Kidney epithelial cell (primary cell): ENCODE measurements at regions not wholly inside any gene's neighbourhood (a gene's known extent, or its start where the extent isn't known, plus 50 kb on each side); places are given as distances from the start of the nearest gene placed in this dataset.
"Not testable (repeated sequence)": the region's sequence is repeated elsewhere in the genome, so short reads cannot be mapped to it uniquely, and the experiment has no call there.

Experiments used
- DNase-seq: peaks from one replicate; pipeline ENCODE4 v3.0.0-alpha.2; 2010; ENCODE audit warnings: low read depth
- H3K27me3 ChIP-seq: 2 replicates; pipeline ENCODE4 v1.6.0; 2011; ENCODE audit warnings: low read length; ENCODE audit not compliant: control insufficient read depth, insufficient read depth
- H3K36me3 ChIP-seq: 2 replicates; pipeline ENCODE4 v1.5.1; 2011; ENCODE audit warnings: low read length; ENCODE audit not compliant: control insufficient read depth, insufficient read depth
- H3K4me3 ChIP-seq: 2 replicates; pipeline ENCODE4 v1.5.1; 2011; ENCODE audit warnings: low read depth, mild to moderate bottlenecking, control low read depth, low read length
- TF ChIP-seq, protein P1 (sequence below): IDR thresholded peaks from 2 replicates; pipeline ENCODE4 v1.5.1; 2011; ENCODE audit warnings: mild to moderate bottlenecking, moderate library complexity, low read length, control low read depth, inconsistent platforms; ENCODE audit not compliant: insufficient read depth, poor library complexity, severe bottlenecking

DNA sequence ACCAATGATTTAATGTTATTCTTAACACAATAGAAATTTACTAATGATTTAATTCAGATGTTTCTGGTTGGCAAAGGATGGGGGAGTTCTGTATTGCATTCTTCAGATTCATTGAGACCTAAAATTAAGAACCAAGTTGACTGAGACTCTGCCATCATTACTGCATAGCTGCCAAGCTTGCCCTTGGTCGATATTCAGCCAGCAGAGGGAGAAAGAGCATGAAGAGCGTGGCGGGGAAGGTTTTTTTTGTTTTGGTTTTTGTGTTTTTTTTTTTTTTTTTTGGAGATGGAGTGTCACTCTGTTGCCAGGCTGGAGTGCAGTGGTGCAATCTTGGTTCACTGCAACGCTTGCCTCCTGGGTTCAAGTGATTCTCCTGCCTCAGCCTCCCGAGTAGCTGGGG is 659.4 kb upstream of the EEF2KMT start:
- DNase-seq, result no peak
- H3K27me3 ChIP-seq, result no peaks in the 10 kb centered on the region
- no peaks in the 10 kb centered on the region for H3K36me3 ChIP-seq
- no peak overlapping the region for H3K4me3 ChIP-seq
- TF ChIP-seq, protein P1, sequence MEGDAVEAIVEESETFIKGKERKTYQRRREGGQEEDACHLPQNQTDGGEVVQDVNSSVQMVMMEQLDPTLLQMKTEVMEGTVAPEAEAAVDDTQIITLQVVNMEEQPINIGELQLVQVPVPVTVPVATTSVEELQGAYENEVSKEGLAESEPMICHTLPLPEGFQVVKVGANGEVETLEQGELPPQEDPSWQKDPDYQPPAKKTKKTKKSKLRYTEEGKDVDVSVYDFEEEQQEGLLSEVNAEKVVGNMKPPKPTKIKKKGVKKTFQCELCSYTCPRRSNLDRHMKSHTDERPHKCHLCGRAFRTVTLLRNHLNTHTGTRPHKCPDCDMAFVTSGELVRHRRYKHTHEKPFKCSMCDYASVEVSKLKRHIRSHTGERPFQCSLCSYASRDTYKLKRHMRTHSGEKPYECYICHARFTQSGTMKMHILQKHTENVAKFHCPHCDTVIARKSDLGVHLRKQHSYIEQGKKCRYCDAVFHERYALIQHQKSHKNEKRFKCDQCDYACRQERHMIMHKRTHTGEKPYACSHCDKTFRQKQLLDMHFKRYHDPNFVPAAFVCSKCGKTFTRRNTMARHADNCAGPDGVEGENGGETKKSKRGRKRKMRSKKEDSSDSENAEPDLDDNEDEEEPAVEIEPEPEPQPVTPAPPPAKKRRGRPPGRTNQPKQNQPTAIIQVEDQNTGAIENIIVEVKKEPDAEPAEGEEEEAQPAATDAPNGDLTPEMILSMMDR, result no peak

DNA sequence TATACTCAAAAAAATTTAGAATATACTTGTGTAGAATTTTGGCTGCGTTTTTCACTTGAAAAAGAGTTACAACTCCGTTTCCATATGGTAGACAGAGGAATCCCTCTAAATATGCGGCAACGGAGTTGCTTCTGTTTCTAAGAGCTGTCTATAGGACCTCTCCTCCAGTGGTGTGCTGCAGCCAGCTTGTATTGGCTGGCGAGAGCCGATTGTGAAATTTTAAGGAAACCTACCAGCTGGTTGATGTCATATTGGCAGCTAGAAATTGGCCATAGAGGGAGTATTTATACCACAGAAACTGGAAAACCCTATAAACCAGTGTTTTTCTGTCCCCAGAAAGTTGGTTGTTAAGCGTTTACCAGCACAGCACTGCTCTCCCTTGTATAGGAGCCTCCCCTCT is 655.8 kb upstream of the EEF2KMT start:
- Histone ChIP-seq H3K27me3 (no peaks in the 10 kb centered on the region), H3K36me3 (no peaks in the 10 kb centered on the region), H3K4me3 (no peak overlapping the region)
- TF ChIP-seq, protein P1, result no peak
- DNase-seq, result no peak

GRCh38 chr16:5751216-5751615 is 653.6 kb upstream of the EEF2KMT start:
- Histone ChIP-seq H3K36me3 (no peaks in the 10 kb centered on the region), H3K27me3 (no peaks in the 10 kb centered on the region), H3K4me3 (no peak overlapping the region)
- TF ChIP-seq, protein P1, result no peak
- DNase-seq, result no peak

DNA sequence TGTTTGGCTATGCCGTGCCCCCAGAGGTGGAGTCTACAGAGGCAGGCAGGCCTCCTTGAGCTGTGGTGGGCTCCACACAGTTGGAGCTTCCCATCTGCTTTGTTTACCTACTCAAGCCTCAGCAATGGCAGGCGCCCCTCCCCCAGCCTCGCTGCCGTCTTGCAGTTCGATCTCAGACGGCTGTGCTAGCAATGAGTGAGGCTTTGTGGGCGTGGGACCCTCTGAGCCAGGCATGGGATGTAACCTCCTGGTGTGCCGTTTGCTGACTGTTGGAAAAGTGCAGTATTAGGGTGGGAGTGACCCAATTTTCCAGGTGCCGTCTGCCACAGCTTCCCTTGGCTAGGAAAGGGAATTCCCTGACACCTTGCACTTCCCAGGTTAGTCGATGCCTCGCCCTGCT is 652.8 kb upstream of the EEF2KMT start:
- not testable (repeated sequence) for H3K36me3 ChIP-seq, H3K4me3 ChIP-seq, H3K27me3 ChIP-seq

DNA sequence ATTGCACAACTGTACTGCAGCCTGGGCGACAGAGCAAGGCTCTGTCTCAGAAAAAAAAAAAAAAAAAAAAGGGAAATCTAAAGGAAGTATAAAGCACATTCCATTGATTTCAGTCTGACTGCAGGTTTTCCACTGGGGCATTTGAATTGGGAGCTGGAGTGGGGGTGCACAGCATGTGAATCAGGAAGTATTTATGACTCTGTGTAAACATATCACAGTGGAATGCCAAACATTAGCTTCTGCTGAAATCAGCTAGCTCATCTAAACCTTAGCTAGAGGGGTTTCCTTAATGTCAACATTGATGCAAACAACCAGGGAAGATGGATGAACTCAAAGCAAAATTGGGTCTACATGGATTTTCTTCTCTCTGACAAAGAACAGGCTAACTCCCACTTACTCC is 641.0 kb upstream of the EEF2KMT start:
- Histone ChIP-seq H3K4me3 (no peak overlapping the region), H3K36me3 (no peaks in the 10 kb centered on the region), H3K27me3 (no peaks in the 10 kb centered on the region)
- TF ChIP-seq, protein P1, result no peak
- DNase-seq, result no peak

More for the DNA sequence above, 652.8 kb upstream of the EEF2KMT start:
- DNase-seq, result not testable (repeated sequence)

- Histone ChIP-seq H3K4me3 (no peak overlapping the region), H3K27me3 (no peaks in the 10 kb centered on the region), H3K36me3 (no peaks in the 10 kb centered on the region)
- DNase-seq, result no peak
- TF ChIP-seq, protein P1, result no peak
Measured at GRCh38 chr16:5736209-5736930, 638.8 kb upstream of the EEF2KMT start.
